ENCODE measurements at regions not wholly inside any gene's neighbourhood (a gene's known extent, or its start where the extent isn't known, plus 50 kb on each side); places are given as distances from the start of the nearest gene placed in this dataset.

DNA sequence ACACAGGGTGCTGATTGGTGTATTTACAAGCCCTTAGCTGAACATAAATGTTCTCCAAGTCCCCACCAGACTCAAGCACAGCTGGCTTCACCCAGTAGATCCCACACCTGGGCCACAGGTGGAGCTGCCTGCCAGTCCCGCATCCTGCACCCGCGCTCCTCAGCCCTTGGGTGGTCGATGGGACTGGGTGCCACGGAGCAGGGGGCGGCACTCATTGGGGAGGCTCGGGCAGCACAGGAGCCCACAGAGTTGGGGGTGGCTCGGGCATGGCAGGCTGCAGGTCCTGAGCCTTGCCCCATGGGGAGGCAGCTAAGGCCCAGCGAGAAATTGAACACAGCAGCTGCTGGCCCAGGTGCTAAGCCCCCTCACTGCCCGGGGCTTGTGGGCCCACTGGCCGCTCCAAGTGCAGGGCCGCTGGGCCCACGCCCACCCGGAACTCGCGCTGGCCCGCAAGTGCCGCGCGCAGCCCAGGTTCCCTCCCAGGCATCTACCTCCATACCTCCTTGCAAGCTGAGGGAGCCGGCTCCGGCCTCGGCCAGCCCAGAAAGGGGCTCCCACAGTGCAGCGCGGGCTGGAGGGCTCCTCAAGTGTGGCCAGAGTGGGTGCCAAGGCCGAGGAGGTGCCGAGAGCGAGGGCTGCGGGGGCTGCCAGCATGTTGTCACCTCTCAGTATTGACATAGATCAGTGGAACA is 442.7 kb downstream of the OCA2 start:
- Mint-ChIP-seq H3K4me1 (ENCODE audit: low read depth, unreplicated experiment) (peaks cover 4% of the 10 kb centered on the region), H3K36me3 (ENCODE audit: unreplicated experiment) (peaks cover 4% of the 10 kb centered on the region), H3K27ac (ENCODE audit: unreplicated experiment) (no peak overlapping the region), H3K9me3 (ENCODE audit: unreplicated experiment) (no peaks in the 10 kb centered on the region), H3K4me3 (ENCODE audit: unreplicated experiment) (no peak overlapping the region), H3K27me3 (ENCODE audit: unreplicated experiment) (no peaks in the 10 kb centered on the region)
- DNase-seq, result no peak
- TF ChIP-seq, protein P1, sequence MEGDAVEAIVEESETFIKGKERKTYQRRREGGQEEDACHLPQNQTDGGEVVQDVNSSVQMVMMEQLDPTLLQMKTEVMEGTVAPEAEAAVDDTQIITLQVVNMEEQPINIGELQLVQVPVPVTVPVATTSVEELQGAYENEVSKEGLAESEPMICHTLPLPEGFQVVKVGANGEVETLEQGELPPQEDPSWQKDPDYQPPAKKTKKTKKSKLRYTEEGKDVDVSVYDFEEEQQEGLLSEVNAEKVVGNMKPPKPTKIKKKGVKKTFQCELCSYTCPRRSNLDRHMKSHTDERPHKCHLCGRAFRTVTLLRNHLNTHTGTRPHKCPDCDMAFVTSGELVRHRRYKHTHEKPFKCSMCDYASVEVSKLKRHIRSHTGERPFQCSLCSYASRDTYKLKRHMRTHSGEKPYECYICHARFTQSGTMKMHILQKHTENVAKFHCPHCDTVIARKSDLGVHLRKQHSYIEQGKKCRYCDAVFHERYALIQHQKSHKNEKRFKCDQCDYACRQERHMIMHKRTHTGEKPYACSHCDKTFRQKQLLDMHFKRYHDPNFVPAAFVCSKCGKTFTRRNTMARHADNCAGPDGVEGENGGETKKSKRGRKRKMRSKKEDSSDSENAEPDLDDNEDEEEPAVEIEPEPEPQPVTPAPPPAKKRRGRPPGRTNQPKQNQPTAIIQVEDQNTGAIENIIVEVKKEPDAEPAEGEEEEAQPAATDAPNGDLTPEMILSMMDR (IDR thresholded peaks at IDR 0.05; ENCODE audit: partially characterized antibody, unreplicated experiment), result no peak

DNA sequence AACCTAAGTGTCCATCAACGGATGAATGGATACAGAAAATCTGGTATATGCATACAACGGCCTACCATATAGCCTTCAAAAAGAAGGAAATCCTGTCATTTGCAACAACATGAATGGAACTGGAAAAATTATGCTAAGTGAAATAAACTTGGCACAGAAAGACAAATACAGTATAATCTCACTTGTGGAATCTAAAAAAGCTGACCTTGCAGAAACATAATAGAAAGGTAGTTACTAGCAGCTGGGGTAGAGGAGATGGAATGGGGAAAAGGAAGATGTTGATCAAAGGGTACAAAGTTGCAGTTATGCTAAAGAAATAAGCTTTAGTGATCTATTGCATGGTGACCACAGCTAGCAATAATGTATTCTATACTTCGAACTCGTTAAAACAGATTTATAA is 444.1 kb downstream of the OCA2 start:
- Mint-ChIP-seq H3K4me1 (ENCODE audit: low read depth, unreplicated experiment) (peaks cover 4% of the 10 kb centered on the region), H3K27me3 (ENCODE audit: unreplicated experiment) (no peaks in the 10 kb centered on the region)

DNA sequence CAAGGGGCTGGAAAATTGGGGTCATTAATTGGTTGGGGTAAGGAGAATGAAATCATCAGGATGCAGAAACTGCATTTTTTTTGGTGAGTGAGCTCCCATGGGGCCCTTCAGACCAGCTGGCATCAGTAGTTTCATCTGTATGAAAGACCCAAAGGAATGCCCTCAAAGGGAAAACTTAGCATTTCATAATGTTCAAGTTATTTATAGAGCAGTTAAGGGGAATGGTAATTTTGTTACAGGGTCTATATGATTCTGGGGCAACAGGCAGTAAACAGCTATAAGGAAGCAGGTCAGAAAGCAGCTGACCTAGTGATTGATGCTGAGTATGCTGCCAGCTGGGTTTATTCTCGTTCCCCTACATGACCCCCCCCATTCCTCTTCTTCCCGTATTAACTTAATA is 448.9 kb downstream of the OCA2 start:
- H3K27ac Mint-ChIP-seq (ENCODE audit: unreplicated experiment), result peak overlapping the region; percentile 50
- no peak overlapping the region for H3K4me3 Mint-ChIP-seq (ENCODE audit: unreplicated experiment)
- no peak for DNase-seq
- H3K4me1 Mint-ChIP-seq (ENCODE audit: low read depth, unreplicated experiment), result peaks cover 20% of the 10 kb centered on the region
- no peaks in the 10 kb centered on the region for H3K36me3 Mint-ChIP-seq (ENCODE audit: unreplicated experiment)
- no peaks in the 10 kb centered on the region for H3K9me3 Mint-ChIP-seq (ENCODE audit: unreplicated experiment)
- peaks cover 4% of the 10 kb centered on the region for H3K27me3 Mint-ChIP-seq (ENCODE audit: unreplicated experiment)
- TF ChIP-seq, protein P1 (IDR thresholded peaks at IDR 0.05; ENCODE audit: partially characterized antibody, unreplicated experiment), result no peak

More for the DNA sequence above, 444.1 kb downstream of the OCA2 start:
- no peak overlapping the region for H3K27ac Mint-ChIP-seq (ENCODE audit: unreplicated experiment)
- TF ChIP-seq, protein P1 (IDR thresholded peaks at IDR 0.05; ENCODE audit: partially characterized antibody, unreplicated experiment), result no peak
- H3K9me3 Mint-ChIP-seq (ENCODE audit: unreplicated experiment), result no peaks in the 10 kb centered on the region
- no peak for DNase-seq
- H3K4me3 Mint-ChIP-seq (ENCODE audit: unreplicated experiment), result no peak overlapping the region
- H3K36me3 Mint-ChIP-seq (ENCODE audit: unreplicated experiment), result peaks cover 4% of the 10 kb centered on the region

DNA sequence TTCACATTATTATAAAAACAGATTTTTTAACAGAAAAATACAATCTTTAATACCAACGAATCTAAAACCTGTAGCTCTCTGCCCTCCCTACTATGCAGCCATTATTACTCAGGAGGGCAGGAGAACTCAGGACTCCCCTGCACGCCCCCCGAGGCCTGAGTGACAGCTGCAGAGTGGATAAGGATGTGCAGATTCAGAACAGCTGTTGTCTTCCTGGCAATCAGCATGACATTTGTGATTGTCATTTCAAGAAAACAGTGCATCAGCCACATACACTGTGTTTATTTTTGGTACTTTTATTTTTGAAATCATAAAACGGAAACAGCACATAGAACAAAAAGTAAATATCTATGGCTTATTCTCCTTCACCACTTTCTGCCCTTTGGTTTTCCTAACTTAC is 450.8 kb downstream of the OCA2 start:
- peak; percentile 34 for DNase-seq
- Mint-ChIP-seq H3K36me3 (ENCODE audit: unreplicated experiment) (peaks cover 16% of the 10 kb centered on the region), H3K27ac (ENCODE audit: unreplicated experiment) (peak overlapping the region; percentile 43), H3K9me3 (ENCODE audit: unreplicated experiment) (no peaks in the 10 kb centered on the region), H3K4me1 (ENCODE audit: low read depth, unreplicated experiment) (peaks cover 20% of the 10 kb centered on the region), H3K4me3 (ENCODE audit: unreplicated experiment) (peak overlapping the region; percentile 6), H3K27me3 (ENCODE audit: unreplicated experiment) (peaks cover 4% of the 10 kb centered on the region)
- TF ChIP-seq, protein P1 (IDR thresholded peaks at IDR 0.05; ENCODE audit: partially characterized antibody, unreplicated experiment), result no peak

DNA sequence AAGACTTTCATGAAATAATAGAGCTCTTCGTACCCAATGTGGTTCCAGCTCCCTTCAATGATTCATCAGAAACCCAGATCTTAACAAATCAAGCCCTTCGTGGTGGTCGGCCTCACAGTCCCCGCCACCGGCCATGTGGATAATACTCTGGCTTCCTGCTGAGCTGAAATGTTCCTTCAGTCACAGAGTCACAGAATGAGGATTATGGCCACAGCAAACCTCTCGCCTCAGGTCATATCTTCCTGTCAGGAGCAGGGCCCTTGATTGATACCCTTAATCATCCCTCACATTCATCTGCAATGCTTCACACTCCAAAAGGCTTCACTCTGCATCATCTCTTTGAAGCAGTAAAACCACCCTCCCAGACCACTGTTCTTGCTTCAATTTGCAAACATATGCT is 452.6 kb downstream of the OCA2 start:
- Mint-ChIP-seq H3K27ac (ENCODE audit: unreplicated experiment) (no peak overlapping the region), H3K27me3 (ENCODE audit: unreplicated experiment) (peaks cover 4% of the 10 kb centered on the region), H3K36me3 (ENCODE audit: unreplicated experiment) (peaks cover 30% of the 10 kb centered on the region), H3K4me3 (ENCODE audit: unreplicated experiment) (no peak overlapping the region), H3K9me3 (ENCODE audit: unreplicated experiment) (peaks cover 2% of the 10 kb centered on the region), H3K4me1 (ENCODE audit: low read depth, unreplicated experiment) (peaks cover 20% of the 10 kb centered on the region)
- TF ChIP-seq, protein P1 (IDR thresholded peaks at IDR 0.05; ENCODE audit: partially characterized antibody, unreplicated experiment), result no peak
- no peak for DNase-seq
